HUDEP-2 (cell line): ENCODE measurements at regions not wholly inside any gene's neighbourhood (a gene's known extent, or its start where the extent isn't known, plus 50 kb on each side); places are given as distances from the start of the nearest gene placed in this dataset.
"Not testable (repeated sequence)": the region's sequence is repeated elsewhere in the genome, so short reads cannot be mapped to it uniquely, and the experiment has no call there.

Source experiments
- DNase-seq, 76 experiments: peaks; one replicate each; lab custom pipeline; 2025; ENCODE audit not compliant: unreplicated experiment in 76 of 76; lab: John Stamatoyannopoulos, UW

GRCh38 chr13:85610024-85610423 lies 189.2 kb downstream of the SLITRK6 start:
- DNase-seq = no peak

- no peak for DNase-seq
These were observed 190.9 kb downstream of the SLITRK6 start for GRCh38 chr13:85608255-85608829.

- DNase-seq = no peak
These were observed 195.5 kb downstream of the SLITRK6 start for GRCh38 chr13:85603735-85604134.

GRCh38 chr13:85601526-85601925 lies 197.7 kb downstream of the SLITRK6 start:
- no peak for DNase-seq

GRCh38 chr13:85597790-85598500 lies 201.3 kb downstream of the SLITRK6 start:
- DNase-seq = no peak

- DNase-seq = no peak
These were observed 207.0 kb downstream of the SLITRK6 start for GRCh38 chr13:85592211-85592610.

DNA sequence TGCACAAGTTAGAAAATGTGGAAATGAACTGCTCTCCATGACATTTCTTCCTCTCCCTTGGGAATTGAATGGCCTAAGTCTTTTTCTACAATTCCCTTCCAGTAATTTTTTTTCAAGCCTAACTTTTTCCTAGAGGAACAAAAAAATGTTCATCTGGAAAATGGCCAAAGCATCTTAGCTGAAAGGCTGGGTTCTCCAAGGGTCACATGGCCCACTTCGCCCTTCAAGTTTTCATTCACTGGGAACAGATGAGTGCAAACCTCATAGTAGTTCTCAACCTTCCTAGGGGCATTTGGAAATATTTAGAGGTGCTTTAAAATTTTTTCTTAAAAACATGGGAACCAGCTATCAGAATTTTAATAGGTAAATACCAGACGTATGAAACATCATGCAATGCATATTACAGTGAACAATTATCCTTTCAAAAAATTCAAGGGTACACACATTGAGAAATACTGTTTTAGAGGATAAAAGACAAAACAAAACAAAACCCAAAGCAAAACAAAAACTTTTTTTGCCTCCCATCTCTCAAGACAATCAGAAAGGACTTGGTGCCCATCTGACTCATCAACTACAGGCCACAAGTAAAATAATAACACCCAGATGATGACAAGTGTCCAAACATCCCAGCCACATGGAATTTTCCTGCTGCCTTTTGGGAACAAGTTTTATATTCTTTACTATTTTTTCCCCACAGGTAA lies 208.8 kb downstream of the SLITRK6 start:
- DNase-seq = no peak

- DNase-seq = no peak
These were observed 210.2 kb downstream of the SLITRK6 start for GRCh38 chr13:85589021-85589420.

DNA sequence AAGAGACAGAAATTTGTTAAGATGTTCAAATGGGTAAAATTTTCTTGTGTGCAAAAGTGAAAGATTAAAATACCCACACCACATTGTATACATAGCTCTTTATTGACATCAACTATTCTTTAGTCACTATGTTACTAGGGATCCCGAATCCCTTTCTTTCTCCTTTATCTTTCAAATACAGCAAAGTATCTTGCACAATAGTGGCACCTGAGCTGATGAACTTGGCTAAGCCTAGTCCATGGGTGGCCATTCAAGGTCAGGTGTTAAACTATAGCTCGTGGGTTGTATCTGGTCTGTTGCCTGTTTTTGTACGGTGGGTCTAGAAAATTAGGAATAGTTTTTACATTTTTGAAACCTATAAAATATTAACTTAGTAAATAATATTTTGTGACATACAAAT lies 210.9 kb downstream of the SLITRK6 start:
- no peak for DNase-seq

GRCh38 chr13:85586856-85587255 lies 212.4 kb downstream of the SLITRK6 start:
- DNase-seq = no peak

- DNase-seq = peak in 2 of 76 experiments; percentile 12 to 13
These were observed 212.8 kb downstream of the SLITRK6 start for GRCh38 chr13:85586422-85586831.

DNA sequence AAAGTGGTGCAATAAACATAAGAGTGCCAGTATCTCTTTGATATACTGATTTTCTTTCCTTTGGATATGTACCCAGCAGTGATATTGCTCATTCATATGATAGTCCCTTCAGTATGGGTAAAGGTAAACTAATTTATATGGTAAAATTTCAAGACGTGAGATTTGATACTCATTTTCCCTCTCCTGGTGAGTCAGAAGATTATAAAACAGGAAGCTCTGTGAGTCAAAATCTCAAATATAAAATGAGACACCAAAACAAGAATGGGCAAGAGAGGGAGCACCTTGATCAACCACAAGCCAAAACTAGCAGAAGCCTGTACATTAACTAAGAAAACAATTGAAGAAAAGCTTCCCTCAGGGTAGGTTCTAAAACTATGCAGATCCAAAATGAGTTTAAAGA lies 216.3 kb downstream of the SLITRK6 start:
- no peak for DNase-seq

- DNase-seq = no peak
These were observed 224.1 kb downstream of the SLITRK6 start for GRCh38 chr13:85575110-85575509.

DNA sequence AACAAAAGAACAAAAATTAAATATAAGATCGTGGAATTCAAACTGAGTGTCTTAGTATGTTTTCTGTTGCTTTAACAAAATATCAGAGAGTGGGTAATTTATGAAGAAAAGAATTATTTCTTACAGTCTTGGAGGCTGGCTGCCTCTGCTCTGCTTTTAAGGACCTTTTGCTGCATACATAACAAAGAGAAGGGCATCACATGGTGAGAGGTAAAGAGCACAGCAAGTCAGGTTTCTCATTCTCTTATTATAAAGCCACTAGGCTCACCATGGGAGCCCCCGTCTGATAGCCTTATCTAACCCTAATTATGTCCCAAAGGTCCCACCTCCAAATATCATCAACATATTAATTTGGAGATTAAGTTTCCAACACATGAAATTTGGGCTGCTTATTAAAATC lies 231.3 kb downstream of the SLITRK6 start:
- DNase-seq = no peak

DNA sequence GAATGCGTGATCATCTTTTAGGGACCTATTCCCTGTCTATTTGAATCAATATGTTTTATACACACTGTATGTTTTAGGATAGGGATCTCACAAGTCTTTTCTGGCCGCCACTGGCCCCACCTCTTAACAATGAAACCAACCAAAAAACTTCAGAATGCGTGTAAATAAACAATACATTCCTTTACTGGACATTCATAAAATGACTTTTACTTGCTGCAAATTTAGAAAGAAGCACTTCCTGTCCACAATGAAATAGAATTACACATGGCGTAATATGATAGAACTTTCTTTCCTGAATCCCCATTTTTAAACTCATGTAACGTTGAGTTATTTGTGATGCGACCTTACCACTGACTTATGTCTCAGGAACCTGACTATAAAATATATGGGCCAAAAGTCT lies 233.6 kb downstream of the SLITRK6 start:
- no peak for DNase-seq

- DNase-seq = no peak
These were observed 234.6 kb downstream of the SLITRK6 start for GRCh38 chr13:85564598-85564997.

GRCh38 chr13:85562282-85562681 lies 236.9 kb downstream of the SLITRK6 start:
- DNase-seq = no peak

DNA sequence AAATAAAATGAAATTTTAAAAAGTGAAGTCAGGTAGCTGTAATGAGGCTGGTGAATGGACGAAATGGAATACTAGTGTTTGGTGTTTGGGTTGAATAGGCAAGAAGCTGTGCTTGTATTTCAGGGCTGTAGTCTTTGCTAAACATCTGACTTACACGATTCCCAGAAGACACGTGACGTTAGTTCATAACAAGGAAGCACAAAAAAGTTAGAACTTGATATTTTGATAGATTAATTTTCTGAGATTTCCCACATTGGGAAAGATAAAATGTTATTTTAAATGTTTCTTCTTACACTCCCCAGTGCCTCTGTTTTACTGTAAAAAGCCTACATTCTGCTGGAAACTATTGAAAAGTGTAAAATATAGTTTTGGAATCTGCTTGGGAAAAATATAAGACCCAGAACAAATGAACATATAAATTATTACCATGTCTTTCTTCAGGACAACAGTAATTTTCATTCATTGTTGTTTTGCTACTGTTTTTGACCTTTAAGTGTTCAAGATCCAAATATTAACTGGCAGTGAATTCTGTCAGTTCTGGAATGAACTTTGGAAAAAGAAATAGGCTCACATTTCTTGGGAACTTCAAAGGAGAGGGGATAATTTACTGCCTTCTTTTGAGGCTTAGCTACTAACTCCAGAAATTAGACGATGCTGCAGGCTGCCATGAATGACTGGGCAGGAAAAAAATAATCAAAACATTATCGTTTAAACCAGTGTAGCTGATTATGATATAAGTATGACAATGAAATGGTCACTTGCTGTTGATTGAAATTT lies 241.3 kb downstream of the SLITRK6 start:
- no peak for DNase-seq

DNA sequence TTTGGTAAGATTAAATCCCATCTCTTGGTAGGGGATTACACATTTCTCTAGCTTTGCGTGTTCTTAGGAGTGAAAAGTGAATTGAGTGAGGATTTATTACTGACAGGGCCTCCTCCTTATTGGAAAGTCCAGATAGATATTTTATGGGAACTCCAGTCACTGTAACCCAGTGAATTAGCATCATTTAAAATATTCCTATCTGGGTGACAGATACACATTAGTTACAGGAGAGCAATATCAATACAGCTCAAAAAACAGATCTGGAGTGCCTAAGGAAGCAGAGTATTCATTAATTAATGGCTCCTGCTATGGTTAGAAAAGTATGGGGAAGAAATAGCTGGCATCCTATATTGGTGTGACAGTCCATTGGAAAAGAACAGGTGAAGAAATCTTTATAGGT lies 248.2 kb downstream of the SLITRK6 start:
- DNase-seq = no peak

- no peak for DNase-seq
These were observed 249.4 kb downstream of the SLITRK6 start for GRCh38 chr13:85549819-85550218.

DNA sequence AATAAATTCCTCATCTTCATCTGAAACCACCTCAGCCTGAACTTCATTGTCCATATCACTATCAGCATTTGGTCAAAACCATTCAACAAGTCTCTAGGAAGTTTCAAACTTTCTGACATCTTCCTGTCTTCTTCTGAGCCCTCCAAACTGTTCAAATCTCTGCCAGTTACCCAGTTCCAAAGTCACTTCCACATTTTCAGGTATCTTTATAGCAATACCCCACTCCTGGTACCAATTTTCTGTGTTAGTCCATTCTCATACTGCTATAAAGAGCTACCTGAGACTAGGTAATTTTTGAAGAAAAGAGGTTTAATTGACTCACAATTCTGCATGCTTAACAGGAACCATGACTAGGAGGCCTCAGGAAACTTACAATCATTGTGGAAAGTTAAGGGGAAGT lies 250.4 kb downstream of the SLITRK6 start:
- DNase-seq = not testable (repeated sequence)
